Activated naive CD8-positive, alpha-beta T cell treated with anti-CD3 and anti-CD28 coated beads for 36 hours (primary cell): ENCODE measurements at regions not wholly inside any gene's neighbourhood (a gene's known extent, or its start where the extent isn't known, plus 50 kb on each side); places are given as distances from the start of the nearest gene placed in this dataset.
"Not testable (repeated sequence)": the region's sequence is repeated elsewhere in the genome, so short reads cannot be mapped to it uniquely, and the experiment has no call there.

Experiments
- DNase-seq: peaks from one replicate; pipeline ENCODE4 v3.0.0; 2021
- H3K27ac Mint-ChIP-seq: one replicate; pipeline ENCODE4 v1.8.0; 2022; ENCODE audit warnings: mild to moderate bottlenecking, moderate library complexity, mixed read lengths
- H3K27me3 Mint-ChIP-seq: one replicate; pipeline ENCODE4 v1.8.0; 2022; ENCODE audit warnings: mild to moderate bottlenecking, mixed read lengths
- H3K36me3 Mint-ChIP-seq: one replicate; pipeline ENCODE4 v1.8.0; 2021; ENCODE audit warnings: mild to moderate bottlenecking, mixed read lengths
- H3K4me1 Mint-ChIP-seq: one replicate; pipeline ENCODE4 v1.8.0; 2021; ENCODE audit warnings: mixed read lengths
- H3K4me3 Mint-ChIP-seq: one replicate; pipeline ENCODE4 v1.8.0; 2022; ENCODE audit warnings: mild to moderate bottlenecking, moderate library complexity, mixed read lengths
- H3K9me3 Mint-ChIP-seq: one replicate; pipeline ENCODE4 v1.8.0; 2022; ENCODE audit warnings: mixed read lengths

GRCh38 chr18:11457853-11458252 lies 151.5 kb upstream of the SLC35G4 start:
- H3K9me3 Mint-ChIP-seq, H3K36me3 Mint-ChIP-seq, H3K27ac Mint-ChIP-seq, H3K4me1 Mint-ChIP-seq, H3K4me3 Mint-ChIP-seq, H3K27me3 Mint-ChIP-seq, DNase-seq: not testable (repeated sequence)

- Mint-ChIP-seq H3K36me3 (no peaks in the 10 kb centered on the region), H3K4me3 (no peak overlapping the region), H3K27ac (no peak overlapping the region), H3K9me3 (peaks cover 7% of the 10 kb centered on the region), H3K4me1 (no peaks in the 10 kb centered on the region), H3K27me3 (no peaks in the 10 kb centered on the region)
- no peak for DNase-seq
Measured at GRCh38 chr18:11454040-11454439, 155.4 kb upstream of the SLC35G4 start.

- H3K9me3 Mint-ChIP-seq, H3K27me3 Mint-ChIP-seq, H3K4me1 Mint-ChIP-seq, H3K4me3 Mint-ChIP-seq, DNase-seq, H3K36me3 Mint-ChIP-seq: not testable (repeated sequence)
- peak overlapping the region; percentile 30 for H3K27ac Mint-ChIP-seq
Measured at GRCh38 chr18:11444169-11444568, 165.2 kb upstream of the SLC35G4 start.

- Mint-ChIP-seq H3K27ac (no peak overlapping the region), H3K27me3 (no peaks in the 10 kb centered on the region), H3K9me3 (peaks cover 1% of the 10 kb centered on the region), H3K36me3 (no peaks in the 10 kb centered on the region), H3K4me3 (no peak overlapping the region), H3K4me1 (no peaks in the 10 kb centered on the region)
- DNase-seq: no peak
Measured at GRCh38 chr18:11437046-11437445, 172.3 kb upstream of the SLC35G4 start.

- peaks cover 11% of the 10 kb centered on the region for H3K27me3 Mint-ChIP-seq
- no peaks in the 10 kb centered on the region for H3K9me3 Mint-ChIP-seq
- no peak overlapping the region for H3K27ac Mint-ChIP-seq
- H3K36me3 Mint-ChIP-seq: no peaks in the 10 kb centered on the region
- no peak for DNase-seq
- no peaks in the 10 kb centered on the region for H3K4me1 Mint-ChIP-seq
- H3K4me3 Mint-ChIP-seq: no peak overlapping the region
Measured at GRCh38 chr18:11432360-11432811, 177.0 kb upstream of the SLC35G4 start.

GRCh38 chr18:11429876-11430275 lies 179.5 kb upstream of the SLC35G4 start:
- Mint-ChIP-seq H3K4me3 (no peak overlapping the region), H3K4me1 (no peaks in the 10 kb centered on the region), H3K9me3 (no peaks in the 10 kb centered on the region), H3K27me3 (peaks cover 11% of the 10 kb centered on the region), H3K36me3 (no peaks in the 10 kb centered on the region), H3K27ac (no peak overlapping the region)
- no peak for DNase-seq

GRCh38 chr18:11425211-11425610 lies 184.2 kb upstream of the SLC35G4 start:
- H3K27ac Mint-ChIP-seq: no peak overlapping the region
- DNase-seq: no peak
- H3K4me1 Mint-ChIP-seq: no peaks in the 10 kb centered on the region
- no peaks in the 10 kb centered on the region for H3K27me3 Mint-ChIP-seq
- no peak overlapping the region for H3K4me3 Mint-ChIP-seq
- H3K9me3 Mint-ChIP-seq: no peaks in the 10 kb centered on the region
- H3K36me3 Mint-ChIP-seq: no peaks in the 10 kb centered on the region

- H3K9me3 Mint-ChIP-seq: no peaks in the 10 kb centered on the region
- H3K4me1 Mint-ChIP-seq: no peaks in the 10 kb centered on the region
- H3K27ac Mint-ChIP-seq: no peak overlapping the region
- H3K36me3 Mint-ChIP-seq: no peaks in the 10 kb centered on the region
- H3K27me3 Mint-ChIP-seq: no peaks in the 10 kb centered on the region
- DNase-seq: no peak
- H3K4me3 Mint-ChIP-seq: no peak overlapping the region
Measured at GRCh38 chr18:11419338-11419737, 190.1 kb upstream of the SLC35G4 start.

- Mint-ChIP-seq H3K36me3 (no peaks in the 10 kb centered on the region), H3K27ac (no peak overlapping the region), H3K4me3 (no peak overlapping the region), H3K4me1 (no peaks in the 10 kb centered on the region), H3K9me3 (no peaks in the 10 kb centered on the region), H3K27me3 (peaks cover 3% of the 10 kb centered on the region)
- DNase-seq: no peak
Measured at GRCh38 chr18:11412811-11413210, 196.6 kb upstream of the SLC35G4 start.

GRCh38 chr18:11411048-11411447 lies 198.3 kb upstream of the SLC35G4 start:
- no peaks in the 10 kb centered on the region for H3K9me3 Mint-ChIP-seq
- no peak overlapping the region for H3K27ac Mint-ChIP-seq
- H3K27me3 Mint-ChIP-seq: peaks cover 3% of the 10 kb centered on the region
- no peak for DNase-seq
- H3K4me3 Mint-ChIP-seq: no peak overlapping the region
- H3K4me1 Mint-ChIP-seq: no peaks in the 10 kb centered on the region
- no peaks in the 10 kb centered on the region for H3K36me3 Mint-ChIP-seq

GRCh38 chr18:11408555-11409065 lies 200.8 kb upstream of the SLC35G4 start:
- no peaks in the 10 kb centered on the region for H3K36me3 Mint-ChIP-seq
- no peak overlapping the region for H3K4me3 Mint-ChIP-seq
- H3K4me1 Mint-ChIP-seq: no peaks in the 10 kb centered on the region
- no peaks in the 10 kb centered on the region for H3K27me3 Mint-ChIP-seq
- DNase-seq: no peak
- H3K9me3 Mint-ChIP-seq: no peaks in the 10 kb centered on the region
- H3K27ac Mint-ChIP-seq: no peak overlapping the region

GRCh38 chr18:11407940-11408339 lies 201.5 kb upstream of the SLC35G4 start:
- no peak overlapping the region for H3K27ac Mint-ChIP-seq
- H3K27me3 Mint-ChIP-seq: no peaks in the 10 kb centered on the region
- H3K4me3 Mint-ChIP-seq: no peak overlapping the region
- no peak for DNase-seq
- H3K36me3 Mint-ChIP-seq: no peaks in the 10 kb centered on the region
- no peaks in the 10 kb centered on the region for H3K9me3 Mint-ChIP-seq
- H3K4me1 Mint-ChIP-seq: no peaks in the 10 kb centered on the region

- no peaks in the 10 kb centered on the region for H3K4me1 Mint-ChIP-seq
- no peak overlapping the region for H3K4me3 Mint-ChIP-seq
- no peaks in the 10 kb centered on the region for H3K36me3 Mint-ChIP-seq
- DNase-seq: no peak
- H3K9me3 Mint-ChIP-seq: no peaks in the 10 kb centered on the region
- H3K27ac Mint-ChIP-seq: no peak overlapping the region
- H3K27me3 Mint-ChIP-seq: no peaks in the 10 kb centered on the region
Measured at GRCh38 chr18:11405804-11406203, 203.6 kb upstream of the SLC35G4 start.

GRCh38 chr18:11400703-11401102 lies 208.7 kb upstream of the SLC35G4 start:
- H3K4me3 Mint-ChIP-seq: no peak overlapping the region
- H3K27ac Mint-ChIP-seq: no peak overlapping the region
- no peaks in the 10 kb centered on the region for H3K9me3 Mint-ChIP-seq
- no peaks in the 10 kb centered on the region for H3K27me3 Mint-ChIP-seq
- H3K36me3 Mint-ChIP-seq: no peaks in the 10 kb centered on the region
- DNase-seq: no peak
- no peaks in the 10 kb centered on the region for H3K4me1 Mint-ChIP-seq

GRCh38 chr18:11398625-11399024 lies 210.8 kb upstream of the SLC35G4 start:
- H3K27me3 Mint-ChIP-seq: no peaks in the 10 kb centered on the region
- no peaks in the 10 kb centered on the region for H3K9me3 Mint-ChIP-seq
- no peak overlapping the region for H3K4me3 Mint-ChIP-seq
- no peak for DNase-seq
- no peaks in the 10 kb centered on the region for H3K36me3 Mint-ChIP-seq
- no peak overlapping the region for H3K27ac Mint-ChIP-seq
- H3K4me1 Mint-ChIP-seq: no peaks in the 10 kb centered on the region

GRCh38 chr18:11392980-11393885 lies 216.2 kb upstream of the SLC35G4 start:
- no peak overlapping the region for H3K4me3 Mint-ChIP-seq
- no peaks in the 10 kb centered on the region for H3K27me3 Mint-ChIP-seq
- no peaks in the 10 kb centered on the region for H3K4me1 Mint-ChIP-seq
- no peak for DNase-seq
- H3K27ac Mint-ChIP-seq: no peak overlapping the region
- H3K36me3 Mint-ChIP-seq: no peaks in the 10 kb centered on the region
- H3K9me3 Mint-ChIP-seq: no peaks in the 10 kb centered on the region
